H1 (cell line): ENCODE measurements at regions not wholly inside any gene's neighbourhood (a gene's known extent, or its start where the extent isn't known, plus 50 kb on each side); places are given as distances from the start of the nearest gene placed in this dataset.

ENCODE experiments used
- ATF3 ChIP-seq: IDR thresholded peaks from 2 replicates; pipeline ENCODE4 v1.6.1; 2011; ENCODE audit warnings: low read depth, mild to moderate bottlenecking, low read length; ENCODE audit not compliant: insufficient read depth

GRCh38 chr15:61759639-61760038, 300.6 kb downstream of the VPS13C start (continued):
- no peak for TF ChIP-seq ATF3
